H1 (cell line): ENCODE measurements at regions not wholly inside any gene's neighbourhood (a gene's known extent, or its start where the extent isn't known, plus 50 kb on each side); places are given as distances from the start of the nearest gene placed in this dataset.

Experiments
- CTCF ChIA-PET: fragments of 300-600 bp; sonication (Branson Sonifier 250); formaldehyde crosslinking; loops from one replicate; lab custom pipeline; 2021; ENCODE audit not compliant: partially characterized antibody; lab: Charles Lee
- POLR2A ChIA-PET: fragments of 300-600 bp; sonication (Branson Sonifier 250); formaldehyde crosslinking; loops from one replicate; lab custom pipeline; 2021; ENCODE audit warnings: inconsistent platforms; ENCODE audit not compliant: partially characterized antibody; lab: Charles Lee
- DNase-seq, 2 experiments: peaks; one replicate each; pipeline versions ENCODE4 v3.0.0 to v3.0.0-alpha.2; 2010 to 2022; ENCODE audit warnings: low spot score in 2 of 2, low read depth in 1 of 2, mixed read lengths in 1 of 2
- FAIRE-seq: peaks from 2 replicates; lab custom pipeline; 2011; peaks lifted over from hg19 to GRCh38; lab: Jason Lieb, UNC
- H2AFZ ChIP-seq: 2 replicates; pipeline ENCODE4 v1.8.1; 2012; ENCODE audit warnings: low read length, inconsistent platforms
- H2AK5ac ChIP-seq: 2 replicates; pipeline ENCODE4 v1.6.1; 2013; ENCODE audit warnings: low read depth, low read length
- H2BK120ac ChIP-seq: replicated peaks from 2 replicates; pipeline ENCODE3; 2013; ENCODE audit warnings: low read depth, low read length, inconsistent platforms
- H2BK12ac ChIP-seq: 2 replicates; pipeline ENCODE4 v1.6.1; 2013; ENCODE audit warnings: low read depth, low read length
- H2BK15ac ChIP-seq: 2 replicates; pipeline ENCODE4 v1.6.1; 2013; ENCODE audit warnings: low read length
- H2BK20ac ChIP-seq: 2 replicates; pipeline ENCODE4 v1.6.1; 2013; ENCODE audit warnings: low read length
- H2BK5ac ChIP-seq: 2 replicates; pipeline ENCODE4 v1.6.1; 2013; ENCODE audit warnings: low read depth, low read length
- H3K14ac ChIP-seq: 2 replicates; pipeline ENCODE4 v1.6.1; 2013; ENCODE audit warnings: inconsistent platforms; ENCODE audit not compliant: insufficient read length
- H3K18ac ChIP-seq: 2 replicates; pipeline ENCODE4 v1.6.1; 2013; ENCODE audit warnings: low read length; ENCODE audit errors: extremely low read depth
- H3K23ac ChIP-seq: 2 replicates; pipeline ENCODE4 v1.6.1; 2013; ENCODE audit warnings: inconsistent platforms; ENCODE audit not compliant: insufficient read length
- H3K23me2 ChIP-seq: 2 replicates; pipeline ENCODE4 v1.6.1; 2013; ENCODE audit warnings: low read depth, low read length
- H3K27ac ChIP-seq: 2 replicates; pipeline ENCODE4 v1.6.1; 2011; ENCODE audit warnings: low read depth, low read length, inconsistent platforms
- H3K27me3 ChIP-seq, 4 experiments: replicated peaks in 1 of 4; 1 replicate in 1 of 4; 2 replicates in 3 of 4; pipeline versions ENCODE4 v1.6.1 to v1.8.1; 2011 to 2013; ENCODE audit warnings: low read length in 3 of 4, mild to moderate bottlenecking in 3 of 4, inconsistent platforms in 2 of 4, mixed read lengths in 2 of 4, moderate library complexity in 1 of 4; ENCODE audit not compliant: control insufficient read depth in 3 of 4, insufficient read depth in 3 of 4; ENCODE audit errors: extremely low read depth in 1 of 4
- H3K36me3 ChIP-seq, 4 experiments: 2 replicates each; pipeline versions ENCODE4 v1.6.1 to v1.8.1; 2011 to 2013; ENCODE audit warnings: mild to moderate bottlenecking in 4 of 4, low read length in 3 of 4, moderate library complexity in 2 of 4, control low read depth in 1 of 4, inconsistent platforms in 1 of 4; ENCODE audit not compliant: insufficient read depth in 4 of 4, control insufficient read depth in 2 of 4
- H3K4ac ChIP-seq: replicated peaks from 2 replicates; pipeline ENCODE3; 2013; ENCODE audit warnings: low read length, low read depth, mixed read lengths, inconsistent platforms; ENCODE audit not compliant: insufficient read length
- H3K4me1 ChIP-seq, 4 experiments: replicated peaks in 1 of 4; 1 replicate in 1 of 4; 2 replicates in 3 of 4; pipeline versions ENCODE4 v1.6.1 to v1.8.1; 2011 to 2013; ENCODE audit warnings: low read length in 3 of 4, inconsistent platforms in 2 of 4, mixed read lengths in 1 of 4; ENCODE audit not compliant: insufficient read depth in 4 of 4, control insufficient read depth in 3 of 4
- H3K4me2 ChIP-seq, 2 experiments: 2 replicates each; pipeline versions ENCODE4 v1.6.1 to v1.8.1; 2011 to 2013; ENCODE audit warnings: low read depth in 2 of 2, low read length in 2 of 2, control low read depth in 1 of 2, inconsistent platforms in 1 of 2, mild to moderate bottlenecking in 1 of 2; ENCODE audit not compliant: insufficient read depth in 1 of 2
- H3K4me3 ChIP-seq, 4 experiments: fragments of 200-600, 300-600 bp in 1 of 4; sonication (generic), shearing (Covaris generic), sonication (Bioruptor Twin) in 1 of 4; 2 replicates each; pipeline versions ENCODE4 v1.5.1 to v1.8.1; 2011 to 2016; ENCODE audit warnings: low read length in 4 of 4, low read depth in 3 of 4, control low read depth in 2 of 4, inconsistent platforms in 2 of 4, mild to moderate bottlenecking in 2 of 4, mixed read lengths in 1 of 4, moderate library complexity in 1 of 4; ENCODE audit not compliant: insufficient read depth in 2 of 4; ENCODE audit errors: extremely low read depth in 1 of 4
- H3K56ac ChIP-seq: replicated peaks from 2 replicates; pipeline ENCODE3; 2013; ENCODE audit warnings: low read depth, mild to moderate bottlenecking, mixed read lengths, low read length, inconsistent platforms; ENCODE audit not compliant: insufficient read length
- H3K79me1 ChIP-seq: 2 replicates; pipeline ENCODE4 v1.6.1; 2013; ENCODE audit warnings: low read depth, low read length, control low read depth
- H3K79me2 ChIP-seq, 2 experiments: 2 replicates each; pipeline versions ENCODE4 v1.6.1 to v1.8.1; 2012 to 2013; ENCODE audit warnings: low read length in 2 of 2, mild to moderate bottlenecking in 2 of 2, inconsistent platforms in 1 of 2; ENCODE audit not compliant: insufficient read depth in 2 of 2, control insufficient read depth in 1 of 2
- H3K9ac ChIP-seq, 4 experiments: replicated peaks in 1 of 4; 1 replicate in 1 of 4; 2 replicates in 3 of 4; pipeline versions ENCODE4 v1.6.1 to v1.8.1; 2011 to 2013; ENCODE audit warnings: low read depth in 3 of 4, low read length in 3 of 4, control low read depth in 2 of 4, mild to moderate bottlenecking in 2 of 4, moderate library complexity in 2 of 4, inconsistent platforms in 1 of 4; ENCODE audit errors: extremely low read depth in 1 of 4
- H3K9me3 ChIP-seq, 2 experiments: 2 replicates each; pipeline versions ENCODE4 v1.6.1 to v1.8.1; 2012 to 2013; ENCODE audit warnings: mild to moderate bottlenecking in 2 of 2, moderate library complexity in 2 of 2, control low read depth in 1 of 2, inconsistent platforms in 1 of 2, low read depth in 1 of 2, low read length in 1 of 2, mixed read lengths in 1 of 2; ENCODE audit not compliant: insufficient read depth in 2 of 2
- H4K20me1 ChIP-seq, 2 experiments: replicated peaks in 1 of 2; 2 replicates each; pipeline versions ENCODE3 to v1.8.1; 2011 to 2013; ENCODE audit warnings: inconsistent platforms in 2 of 2, low read length in 2 of 2, mild to moderate bottlenecking in 1 of 2; ENCODE audit not compliant: insufficient read depth in 2 of 2, control insufficient read depth in 1 of 2
- H4K5ac ChIP-seq: 2 replicates; pipeline ENCODE4 v1.6.1; 2013; ENCODE audit warnings: low read length, low read depth, mixed read lengths, inconsistent platforms; ENCODE audit not compliant: insufficient read length
- H4K8ac ChIP-seq: 2 replicates; pipeline ENCODE4 v1.8.0; 2013; ENCODE audit warnings: mild to moderate bottlenecking, moderate library complexity, low read length, inconsistent platforms; ENCODE audit not compliant: insufficient read depth; ENCODE audit errors: extremely low read depth
- H4K91ac ChIP-seq: replicated peaks from 2 replicates; pipeline ENCODE3; 2013; ENCODE audit warnings: low read length, mixed read lengths, inconsistent platforms; ENCODE audit not compliant: insufficient read length
- CTCF ChIP-seq, 3 experiments: IDR thresholded peaks; 1 replicate in 2 of 3; 2 replicates in 1 of 3; pipeline versions ENCODE4 v1.5.1 to v1.6.1; 2011; ENCODE audit warnings: low read length in 3 of 3, mild to moderate bottlenecking in 3 of 3, inconsistent platforms in 2 of 3, low read depth in 1 of 3, moderate library complexity in 1 of 3; ENCODE audit not compliant: insufficient read depth in 1 of 3; ENCODE audit errors: control extremely low read depth in 1 of 3
- JUN ChIP-seq: IDR thresholded peaks from 2 replicates; pipeline ENCODE4 v1.6.1; 2011; ENCODE audit warnings: low read depth, mild to moderate bottlenecking, improper control_type of control experiment, low read length
- KDM5A ChIP-seq: fragments of 200-600 bp; IDR thresholded peaks from 2 replicates; pipeline ENCODE4 v1.7.1; 2012; ENCODE audit warnings: mild to moderate bottlenecking, low read length, inconsistent platforms, mixed read lengths
- POU5F1 ChIP-seq: IDR thresholded peaks from 2 replicates; pipeline ENCODE4 v1.6.1; 2011; ENCODE audit warnings: low read depth, mild to moderate bottlenecking, low read length, moderate library complexity
- RAD21 ChIP-seq, 2 experiments: IDR thresholded peaks in 1 of 2; conservative IDR thresholded peaks in 1 of 2; 2 replicates each; pipeline ENCODE4 v1.6.1; 2011; ENCODE audit warnings: low read depth in 2 of 2, low read length in 2 of 2, improper control_type of control experiment in 1 of 2, inconsistent platforms in 1 of 2, mild to moderate bottlenecking in 1 of 2, moderate library complexity in 1 of 2
- SIRT6 ChIP-seq: IDR thresholded peaks from one replicate; pipeline ENCODE4 v1.7.1; 2012; ENCODE audit warnings: low read length, inconsistent platforms
- WGBS, 2 experiments: shearing (Covaris generic) in 1 of 2; methylation state at CpG; one replicate each; pipeline versions ENCODE4 v1.1.6 to v1.1.7; 2013 to 2015; ENCODE audit warnings: low lambda C conversion rate in 2 of 2, mixed read lengths in 2 of 2, inconsistent platforms in 1 of 2, low coverage in 1 of 2, missing lambda C conversion rate in 1 of 2; ENCODE audit not compliant: insufficient replicate concordance in 2 of 2, insufficient coverage in 1 of 2, insufficient read length in 1 of 2; ENCODE audit errors: extremely low coverage in 1 of 2, missing lambda C conversion rate in 1 of 2; 5-methylcytosine and 5-hydroxymethylcytosine counted together

- Histone ChIP-seq H4K91ac (no peak overlapping the region), H3K4me3 (no peak overlapping the region), H2AK5ac (no peak overlapping the region), H3K9ac (no peak overlapping the region)
- WGBS, 2 experiments, result 55% methylated on average over 10 of the region's 10 CpGs; no CpG with 5 or more reads in 1 of the 2 experiments
- TF ChIP-seq POU5F1 (no peak), CTCF (IDR thresholded peaks at IDR 0.05; ENCODE audit: control extremely low read depth in 1 of 3, insufficient read depth in 1 of 3, low read depth in 1 of 3, low read length in 3 of 3) (peak in 2 of 3 experiments; percentile 59 to 65; a peak in 3 of 4 replicates), RAD21 (IDR thresholded peaks at IDR 0.05 in 1 of 2, conservative IDR thresholded peaks at IDR 0.05 in 1 of 2; ENCODE audit: low read depth in 2 of 2, low read length in 2 of 2) (peak; percentile 90 to 92), KDM5A (no peak), SIRT6 (no peak), JUN (no peak)
- TF ChIP-seq, all 59 proteins: peak for 2
- ChIA-PET POLR2A (interaction anchor here (0.6 kb wide), 1 partner anchor 102 kb away, joined by 3 read pairs; no protein-coding TSS in a partner anchor), CTCF (interaction anchor here (0.6 to 4.0 kb wide), 40 partner anchors 9 to 505 kb away, joined by 3 to 26 read pairs (median 3); no protein-coding TSS in a partner anchor)
- H4K8ac ChIP-seq, result peak overlapping the region; percentile 59; the same call in 1 of the 2 replicates
- H3K4me1 ChIP-seq, result peaks cover 0 to 9% (median 2%) of the 10 kb centered on the region in 4 experiments; a peak in 5 of 7 replicates
- H3K23me2 ChIP-seq, result no peaks in the 10 kb centered on the region
- no peaks in the 10 kb centered on the region for H4K20me1 ChIP-seq
- H3K4me2 ChIP-seq, result no peak overlapping the region; a peak in 1 of 4 replicates
- H3K23ac ChIP-seq, result no peak overlapping the region
- H3K79me1 ChIP-seq, result no peaks in the 10 kb centered on the region
- no peak overlapping the region for H3K27ac ChIP-seq
- 0 out of 4 replicates have a peak, but pooled peaks cover 0 to 5% of the 10 kb centered on the region in 2 experiments for H3K9me3 ChIP-seq
- peak overlapping the region; percentile 44; the same call in 1 of the 2 replicates for H2BK12ac ChIP-seq
- no peak overlapping the region for H3K56ac ChIP-seq
- no peaks in the 10 kb centered on the region for H3K36me3 ChIP-seq
- H3K4ac ChIP-seq, result no peak overlapping the region
- 0 out of 2 replicates have a peak overlapping the region, but pooled peaks have one; percentile 25 for H3K18ac ChIP-seq
- H3K79me2 ChIP-seq, result no peaks in the 10 kb centered on the region
- no peak overlapping the region for H3K14ac ChIP-seq
- H2BK20ac ChIP-seq, result peak overlapping the region; percentile 68; the same call in 1 of the 2 replicates
- no peak for FAIRE-seq
- H2BK120ac ChIP-seq, result no peak overlapping the region
- DNase-seq, result peak in 1 of 2 experiments; percentile 52
- no peak overlapping the region for H4K5ac ChIP-seq
- H3K27me3 ChIP-seq, result peaks cover 0 to 1% (median 0%) of the 10 kb centered on the region in 4 experiments; a peak in 1 of 7 replicates
- H2AFZ ChIP-seq, result no peak overlapping the region
- peak overlapping the region; percentile 8; the same call in 1 of the 2 replicates for H2BK15ac ChIP-seq
- peak overlapping the region; percentile 38; the same call in 1 of the 2 replicates for H2BK5ac ChIP-seq
Observed at GRCh38 chr11:23112987-23113886, 253.0 kb upstream of the CCDC179 start.
